ENCODE measurements at regions not wholly inside any gene's neighbourhood (a gene's known extent, or its start where the extent isn't known, plus 50 kb on each side); places are given as distances from the start of the nearest gene placed in this dataset.

DNA sequence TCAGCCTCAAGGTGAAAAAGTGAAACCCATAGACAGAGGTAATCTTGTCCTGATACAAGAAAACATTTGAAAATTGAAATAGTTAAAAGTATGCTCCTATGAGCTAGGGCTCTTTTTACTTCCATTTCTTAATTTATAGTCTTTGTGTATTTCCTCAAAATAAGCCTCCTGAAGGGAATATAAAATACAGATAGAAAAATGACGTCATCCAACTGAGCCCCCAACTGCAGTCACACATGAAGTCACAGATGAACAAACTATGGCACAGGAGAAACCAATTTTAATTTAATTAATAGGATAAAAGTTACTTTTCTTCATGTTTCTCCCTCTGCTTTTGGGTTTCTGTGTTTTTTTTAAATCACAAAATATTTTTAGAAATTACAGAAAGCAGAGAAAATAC is 280.3 kb downstream of the HTR7 start:
- TF ChIP-seq POLR2A (IDR thresholded peaks at IDR 0.05), result no peak
- TF ChIP-seq, protein P1, sequence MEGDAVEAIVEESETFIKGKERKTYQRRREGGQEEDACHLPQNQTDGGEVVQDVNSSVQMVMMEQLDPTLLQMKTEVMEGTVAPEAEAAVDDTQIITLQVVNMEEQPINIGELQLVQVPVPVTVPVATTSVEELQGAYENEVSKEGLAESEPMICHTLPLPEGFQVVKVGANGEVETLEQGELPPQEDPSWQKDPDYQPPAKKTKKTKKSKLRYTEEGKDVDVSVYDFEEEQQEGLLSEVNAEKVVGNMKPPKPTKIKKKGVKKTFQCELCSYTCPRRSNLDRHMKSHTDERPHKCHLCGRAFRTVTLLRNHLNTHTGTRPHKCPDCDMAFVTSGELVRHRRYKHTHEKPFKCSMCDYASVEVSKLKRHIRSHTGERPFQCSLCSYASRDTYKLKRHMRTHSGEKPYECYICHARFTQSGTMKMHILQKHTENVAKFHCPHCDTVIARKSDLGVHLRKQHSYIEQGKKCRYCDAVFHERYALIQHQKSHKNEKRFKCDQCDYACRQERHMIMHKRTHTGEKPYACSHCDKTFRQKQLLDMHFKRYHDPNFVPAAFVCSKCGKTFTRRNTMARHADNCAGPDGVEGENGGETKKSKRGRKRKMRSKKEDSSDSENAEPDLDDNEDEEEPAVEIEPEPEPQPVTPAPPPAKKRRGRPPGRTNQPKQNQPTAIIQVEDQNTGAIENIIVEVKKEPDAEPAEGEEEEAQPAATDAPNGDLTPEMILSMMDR (IDR thresholded peaks at IDR 0.05), result no peak

Measured in body of pancreas (tissue), 4 donors.